ENCODE measurements at regions not wholly inside any gene's neighbourhood (a gene's known extent, or its start where the extent isn't known, plus 50 kb on each side); places are given as distances from the start of the nearest gene placed in this dataset.

DNA sequence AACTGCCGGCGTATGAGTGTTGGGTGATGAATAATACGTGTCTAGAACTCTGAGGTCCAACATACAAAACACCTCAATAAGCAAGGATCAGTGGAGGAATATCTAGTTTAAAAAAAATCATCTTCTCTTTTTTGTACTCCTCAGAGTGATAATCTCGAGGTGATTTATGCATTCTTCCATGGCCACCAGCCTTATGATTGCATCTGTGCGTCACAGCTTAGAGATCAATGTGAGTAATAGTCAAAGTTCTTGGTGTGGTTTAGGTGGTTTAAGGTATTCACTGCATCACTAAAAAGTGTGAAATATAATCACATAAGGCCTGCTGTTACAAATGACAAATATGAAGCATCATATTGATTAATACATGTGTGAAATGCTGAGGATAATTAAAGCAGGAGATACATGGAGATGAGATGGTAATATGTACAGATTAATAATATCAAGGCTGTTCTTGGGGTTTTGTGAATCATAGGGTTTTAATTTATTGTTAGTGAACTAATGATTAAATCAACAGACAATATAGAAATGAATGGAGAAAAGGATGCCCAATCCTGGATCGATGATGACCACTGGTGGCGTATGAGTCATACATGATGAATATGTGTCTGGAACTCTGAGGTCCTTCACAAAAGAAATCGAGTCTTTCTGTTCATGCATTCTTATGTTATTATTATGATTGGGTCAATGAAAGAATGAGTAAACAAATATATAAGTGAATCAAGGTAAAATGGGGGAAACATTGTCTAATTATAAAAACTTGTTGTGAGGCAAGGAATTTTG is 68.8 kb upstream of the RTL1 start:
- intact Hi-C loops (cut with micrococcal nuclease) = no loop called here
- DNase-seq (ENCODE audit: low read depth, low spot score) = no peak
- Histone ChIP-seq H4K20me1 (replicated peaks; ENCODE audit: control insufficient read depth, extremely low read depth, insufficient read depth, low read length) (no peaks in the 10 kb centered on the region), H2AFZ (ENCODE audit: low read depth, low read length) (no peak overlapping the region), H3K27ac (ENCODE audit: insufficient read depth, low read depth, low read length) (no peak overlapping the region), H3K4me2 (ENCODE audit: insufficient read depth, low read length) (no peak overlapping the region), H3K27me3 (ENCODE audit: control insufficient read depth in 2 of 2, insufficient read depth in 2 of 2, low read length in 2 of 2) (no peaks in the 10 kb centered on the region), H3K9me3 (replicated peaks; ENCODE audit: control insufficient read depth, insufficient read depth, low read length) (no peaks in the 10 kb centered on the region), H3K9me1 (replicated peaks; ENCODE audit: control insufficient read depth, extremely low read depth, insufficient read depth, low read length) (no peaks in the 10 kb centered on the region), H3K36me3 (ENCODE audit: control insufficient read depth in 2 of 2, extremely low read depth in 1 of 2, insufficient read depth in 2 of 2, low read length in 2 of 2) (no peaks in the 10 kb centered on the region), H3K4me3 (replicated peaks in 1 of 3; ENCODE audit: insufficient read depth in 1 of 3, low read depth in 1 of 3, low read length in 3 of 3) (no peak overlapping the region), H3K79me2 (ENCODE audit: control insufficient read depth, insufficient read depth, low read length) (no peaks in the 10 kb centered on the region), H3K9ac (replicated peaks; ENCODE audit: extremely low read depth, insufficient read depth, low read length) (no peak overlapping the region), H3K4me1 (ENCODE audit: control insufficient read depth, extremely low read depth, insufficient read depth, low read length) (no peaks in the 10 kb centered on the region)
- ChIA-PET CTCF (no interaction called here), POLR2A (no interaction called here)
- FAIRE-seq = no peak
- TF ChIP-seq EZH2 (IDR thresholded peaks at IDR 0.05; ENCODE audit: borderline replicate concordance, low read depth, low read length, severe bottlenecking) = no peak
- peak; percentile 39 for TF ChIP-seq FOS (IDR thresholded peaks at IDR 0.05; ENCODE audit: borderline replicate concordance, insufficient read depth, low read length)
- TF ChIP-seq JUN (IDR thresholded peaks at IDR 0.05; ENCODE audit: borderline replicate concordance, insufficient read depth, insufficient read length, low read depth) = peak; percentile 35
- no peak for TF ChIP-seq POLR2AphosphoS5 (IDR thresholded peaks at IDR 0.05; ENCODE audit: insufficient read depth, low read depth, low read length)
- no TSS peak for BruUV-seq (replicated peaks)
- dilution Hi-C loops (cut with MboI; ENCODE audit: extremely low pct_ligation_motif_present, low sequenced_read_pairs) = no loop called here

DNA sequence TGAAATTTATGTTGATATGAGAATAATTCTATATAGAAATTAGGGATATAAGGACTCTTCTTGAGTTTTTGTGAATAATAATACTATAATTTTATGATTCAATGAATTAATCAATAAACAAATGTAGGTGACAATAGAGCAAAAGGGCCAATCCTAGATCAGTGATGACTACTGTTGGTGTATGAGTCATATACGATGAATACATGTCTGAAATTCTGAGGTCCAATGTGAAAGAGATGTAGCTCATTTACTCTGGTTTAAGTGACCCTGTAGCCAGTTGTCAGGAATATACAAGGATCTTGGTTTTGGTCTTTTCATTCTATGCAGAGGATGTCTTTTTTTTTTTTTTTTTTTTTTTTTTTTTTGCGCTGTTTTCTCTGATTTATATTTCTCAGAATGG is 72.1 kb upstream of the RTL1 start:
- Histone ChIP-seq H3K79me2 (ENCODE audit: control insufficient read depth, insufficient read depth, low read length) (no peaks in the 10 kb centered on the region), H3K9me1 (replicated peaks; ENCODE audit: control insufficient read depth, extremely low read depth, insufficient read depth, low read length) (no peaks in the 10 kb centered on the region), H3K27ac (ENCODE audit: insufficient read depth, low read depth, low read length) (no peak overlapping the region), H3K36me3 (ENCODE audit: control insufficient read depth in 2 of 2, extremely low read depth in 1 of 2, insufficient read depth in 2 of 2, low read length in 2 of 2) (no peaks in the 10 kb centered on the region), H3K4me1 (ENCODE audit: control insufficient read depth, extremely low read depth, insufficient read depth, low read length) (peaks cover 4% of the 10 kb centered on the region), H3K27me3 (ENCODE audit: control insufficient read depth in 2 of 2, insufficient read depth in 2 of 2, low read length in 2 of 2) (no peaks in the 10 kb centered on the region), H4K20me1 (replicated peaks; ENCODE audit: control insufficient read depth, extremely low read depth, insufficient read depth, low read length) (no peaks in the 10 kb centered on the region), H3K4me2 (ENCODE audit: insufficient read depth, low read length) (no peak overlapping the region), H3K9me3 (replicated peaks; ENCODE audit: control insufficient read depth, insufficient read depth, low read length) (no peaks in the 10 kb centered on the region), H3K9ac (replicated peaks; ENCODE audit: extremely low read depth, insufficient read depth, low read length) (no peak overlapping the region), H3K4me3 (replicated peaks in 1 of 3; ENCODE audit: insufficient read depth in 1 of 3, low read depth in 1 of 3, low read length in 3 of 3) (no peak overlapping the region), H2AFZ (ENCODE audit: low read depth, low read length) (no peak overlapping the region)
- intact Hi-C loops (cut with micrococcal nuclease) (loop anchor here (2.0 kb wide), 1 partner anchor 13 kb away; no protein-coding TSS in a partner anchor), dilution Hi-C loops (cut with MboI; ENCODE audit: extremely low pct_ligation_motif_present, low sequenced_read_pairs) (no loop called here)
- DNase-seq (ENCODE audit: low read depth, low spot score) = no peak
- BruUV-seq (replicated peaks) = no TSS peak
- FAIRE-seq = no peak
- peak; percentile 24 for TF ChIP-seq JUN (IDR thresholded peaks at IDR 0.05; ENCODE audit: borderline replicate concordance, insufficient read depth, insufficient read length, low read depth)
- no peak for TF ChIP-seq FOS (IDR thresholded peaks at IDR 0.05; ENCODE audit: borderline replicate concordance, insufficient read depth, low read length)
- no peak for TF ChIP-seq MYC (IDR thresholded peaks at IDR 0.05; ENCODE audit: low read depth, low read length)
- TF ChIP-seq POLR2AphosphoS5 (IDR thresholded peaks at IDR 0.05; ENCODE audit: insufficient read depth, low read depth, low read length) = no peak
- TF ChIP-seq POLR2A (IDR thresholded peaks at IDR 0.05; ENCODE audit: low read depth, low read length) = no peak
- POLR2A ChIA-PET = interaction anchor here (0.7 kb wide), 1 partner anchor 248 kb away, joined by 6 read pairs; no protein-coding TSS in a partner anchor
- CTCF ChIA-PET = interaction anchor here (0.7 kb wide), 1 partner anchor 1054 kb away, joined by 3 read pairs; no protein-coding TSS in a partner anchor

Measured in endothelial cell of umbilical vein (primary cell).